ENCODE measurements at regions not wholly inside any gene's neighbourhood (a gene's known extent, or its start where the extent isn't known, plus 50 kb on each side); places are given as distances from the start of the nearest gene placed in this dataset.

GRCh38 chr12:111014547-111014946 lies 94.2 kb upstream of the MYL2 start:
- TF ChIP-seq CTCF (IDR thresholded peaks at IDR 0.05; ENCODE audit: insufficient read depth, low read depth, low read length, missing control alignments): no peak
- no peak overlapping the region for H3K4me3 ChIP-seq (ENCODE audit: low read length)
- no peak for DNase-seq (ENCODE audit: low read depth)

GRCh38 chr12:111012918-111013317 lies 92.5 kb upstream of the MYL2 start:
- DNase-seq (ENCODE audit: low read depth): no peak
- no peak for TF ChIP-seq CTCF (IDR thresholded peaks at IDR 0.05; ENCODE audit: insufficient read depth, low read depth, low read length, missing control alignments)
- no peak overlapping the region for H3K4me3 ChIP-seq (ENCODE audit: low read length)

GRCh38 chr12:111011999-111012600 lies 91.7 kb upstream of the MYL2 start:
- no peak for TF ChIP-seq CTCF (IDR thresholded peaks at IDR 0.05; ENCODE audit: insufficient read depth, low read depth, low read length, missing control alignments)
- no peak overlapping the region for H3K4me3 ChIP-seq (ENCODE audit: low read length)
- no peak for DNase-seq (ENCODE audit: low read depth)

GRCh38 chr12:111010916-111011657 lies 90.7 kb upstream of the MYL2 start:
- no peak for DNase-seq (ENCODE audit: low read depth)
- no peak overlapping the region for H3K4me3 ChIP-seq (ENCODE audit: low read length)
- TF ChIP-seq CTCF (IDR thresholded peaks at IDR 0.05; ENCODE audit: insufficient read depth, low read depth, low read length, missing control alignments): no peak

GRCh38 chr12:111010061-111010460 lies 89.7 kb upstream of the MYL2 start:
- H3K4me3 ChIP-seq (ENCODE audit: low read length): no peak overlapping the region
- DNase-seq (ENCODE audit: low read depth): no peak
- no peak for TF ChIP-seq CTCF (IDR thresholded peaks at IDR 0.05; ENCODE audit: insufficient read depth, low read depth, low read length, missing control alignments)

GRCh38 chr12:111006621-111007020 lies 86.2 kb upstream of the MYL2 start:
- TF ChIP-seq CTCF (IDR thresholded peaks at IDR 0.05; ENCODE audit: insufficient read depth, low read depth, low read length, missing control alignments): no peak
- DNase-seq (ENCODE audit: low read depth): no peak
- H3K4me3 ChIP-seq (ENCODE audit: low read length): no peak overlapping the region

GRCh38 chr12:110998971-110999370 lies 78.6 kb upstream of the MYL2 start:
- no peak for TF ChIP-seq CTCF (IDR thresholded peaks at IDR 0.05; ENCODE audit: insufficient read depth, low read depth, low read length, missing control alignments)
- no peak for DNase-seq (ENCODE audit: low read depth)

More at GRCh38 chr12:110998971-110999370, 78.6 kb upstream of the MYL2 start:
- no peak overlapping the region for H3K4me3 ChIP-seq (ENCODE audit: low read length)
